Karpas-422 (cell line): ENCODE measurements at regions not wholly inside any gene's neighbourhood (a gene's known extent, or its start where the extent isn't known, plus 50 kb on each side); places are given as distances from the start of the nearest gene placed in this dataset.

Experiments used
- DNase-seq: peaks from one replicate; pipeline ENCODE4 v3.0.0-alpha.2; 2015
- H2AFZ ChIP-seq: fragments of 200-600 bp; sonication (generic); 2 replicates; pipeline ENCODE4 v1.6.1; 2014; ENCODE audit warnings: antibody characterized with exemption, low read length, mixed read lengths
- H3K27ac ChIP-seq: fragments of 200-600 bp; sonication (generic); 2 replicates; pipeline ENCODE4 v1.5.1; 2014; ENCODE audit warnings: mild to moderate bottlenecking, low read length, moderate library complexity
- H3K27me3 ChIP-seq: fragments of 200-600 bp; sonication (generic); 2 replicates; pipeline ENCODE4 v1.6.1; 2014; ENCODE audit warnings: low read length, mixed read lengths
- H3K36me3 ChIP-seq: fragments of 200-600 bp; sonication (generic); 2 replicates; pipeline ENCODE4 v1.6.1; 2014; ENCODE audit warnings: low read length, mixed read lengths; ENCODE audit not compliant: insufficient read depth
- H3K4me1 ChIP-seq: fragments of 200-600 bp; sonication (generic); 2 replicates; pipeline ENCODE4 v1.6.1; 2014; ENCODE audit warnings: mild to moderate bottlenecking, low read length, mixed read lengths
- H3K4me2 ChIP-seq: fragments of 200-600 bp; sonication (generic); 2 replicates; pipeline ENCODE4 v1.6.1; 2014; ENCODE audit warnings: low read length, low read depth, mild to moderate bottlenecking; ENCODE audit not compliant: poor library complexity, severe bottlenecking
- H3K4me3 ChIP-seq: fragments of 200-600 bp; sonication (generic); 2 replicates; pipeline ENCODE4 v1.5.1; 2014; ENCODE audit warnings: mild to moderate bottlenecking, antibody characterized with exemption, low read length, mixed read lengths
- H3K79me2 ChIP-seq: fragments of 200-600 bp; sonication (generic); 2 replicates; pipeline ENCODE4 v1.6.1; 2014; ENCODE audit warnings: mild to moderate bottlenecking, low read length, mixed read lengths
- H3K9ac ChIP-seq: fragments of 200-600 bp; sonication (generic); 2 replicates; pipeline ENCODE4 v1.6.0; 2014; ENCODE audit warnings: low read length
- H3K9me2 ChIP-seq: fragments of 200-600 bp; sonication (generic), shearing (Covaris generic); replicated peaks from 2 replicates; pipeline ENCODE4 v1.6.0; 2014; ENCODE audit warnings: mild to moderate bottlenecking, low read length, moderate library complexity; ENCODE audit not compliant: insufficient read depth
- H3K9me3 ChIP-seq: fragments of 300-700, 200-600 bp; sonication (generic); 2 replicates; pipeline ENCODE4 v1.6.1; 2014; ENCODE audit warnings: low read length, mixed read lengths
- H4K20me1 ChIP-seq: fragments of 200-600 bp; sonication (generic); 2 replicates; pipeline ENCODE4 v1.6.1; 2014; ENCODE audit warnings: mild to moderate bottlenecking, antibody characterized with exemption, low read length, low read depth; ENCODE audit not compliant: insufficient read depth

- H3K9ac ChIP-seq: no peak overlapping the region
- DNase-seq: no peak
- no peak overlapping the region for H3K4me2 ChIP-seq
These were observed 83.7 kb downstream of the TTC32 start for GRCh38 chr2:19818039-19818438.

GRCh38 chr2:19815746-19816145, 86.0 kb downstream of the TTC32 start:
- Histone ChIP-seq H3K9me2 (no peaks in the 10 kb centered on the region), H3K9ac (no peak overlapping the region), H3K27me3 (no peaks in the 10 kb centered on the region), H3K36me3 (no peaks in the 10 kb centered on the region), H3K9me3 (no peaks in the 10 kb centered on the region), H2AFZ (no peak overlapping the region), H3K4me3 (no peak overlapping the region), H3K4me1 (no peaks in the 10 kb centered on the region), H3K27ac (no peak overlapping the region), H3K4me2 (no peak overlapping the region), H4K20me1 (no peaks in the 10 kb centered on the region), H3K79me2 (no peaks in the 10 kb centered on the region)
- DNase-seq: no peak

More at GRCh38 chr2:19818039-19818438, 83.7 kb downstream of the TTC32 start:
- Histone ChIP-seq H3K4me1 (no peaks in the 10 kb centered on the region), H3K79me2 (no peaks in the 10 kb centered on the region), H3K27me3 (no peaks in the 10 kb centered on the region), H3K36me3 (no peaks in the 10 kb centered on the region), H3K27ac (no peak overlapping the region), H3K9me2 (no peaks in the 10 kb centered on the region), H4K20me1 (no peaks in the 10 kb centered on the region), H3K9me3 (no peaks in the 10 kb centered on the region), H2AFZ (no peak overlapping the region), H3K4me3 (no peak overlapping the region)

GRCh38 chr2:19812166-19812565, 89.6 kb downstream of the TTC32 start:
- Histone ChIP-seq H3K9ac (no peak overlapping the region), H4K20me1 (no peaks in the 10 kb centered on the region), H3K27me3 (no peaks in the 10 kb centered on the region), H3K9me2 (no peaks in the 10 kb centered on the region), H3K4me3 (no peak overlapping the region), H3K36me3 (no peaks in the 10 kb centered on the region), H3K79me2 (no peaks in the 10 kb centered on the region), H3K9me3 (no peaks in the 10 kb centered on the region), H3K4me1 (no peaks in the 10 kb centered on the region), H3K27ac (no peak overlapping the region), H3K4me2 (no peak overlapping the region), H2AFZ (no peak overlapping the region)
- DNase-seq: no peak

GRCh38 chr2:19811186-19811585, 90.6 kb downstream of the TTC32 start:
- H3K27ac ChIP-seq: no peak overlapping the region
- no peak overlapping the region for H2AFZ ChIP-seq
- H3K36me3 ChIP-seq: no peaks in the 10 kb centered on the region
- H3K79me2 ChIP-seq: no peaks in the 10 kb centered on the region
- H3K4me2 ChIP-seq: no peak overlapping the region
- DNase-seq: no peak
- no peaks in the 10 kb centered on the region for H3K4me1 ChIP-seq
- no peaks in the 10 kb centered on the region for H3K27me3 ChIP-seq
- H4K20me1 ChIP-seq: no peaks in the 10 kb centered on the region
- no peak overlapping the region for H3K4me3 ChIP-seq
- H3K9ac ChIP-seq: no peak overlapping the region
- H3K9me2 ChIP-seq: no peaks in the 10 kb centered on the region
- no peaks in the 10 kb centered on the region for H3K9me3 ChIP-seq

GRCh38 chr2:19810637-19811036, 91.1 kb downstream of the TTC32 start:
- no peak overlapping the region for H3K9ac ChIP-seq
- no peak for DNase-seq
- H3K27ac ChIP-seq: no peak overlapping the region
- H3K36me3 ChIP-seq: no peaks in the 10 kb centered on the region
- no peaks in the 10 kb centered on the region for H3K9me2 ChIP-seq
- no peaks in the 10 kb centered on the region for H3K9me3 ChIP-seq
- no peaks in the 10 kb centered on the region for H4K20me1 ChIP-seq
- no peaks in the 10 kb centered on the region for H3K4me1 ChIP-seq
- no peak overlapping the region for H3K4me2 ChIP-seq
- no peaks in the 10 kb centered on the region for H3K27me3 ChIP-seq
- H3K4me3 ChIP-seq: no peak overlapping the region
- H2AFZ ChIP-seq: no peak overlapping the region
- H3K79me2 ChIP-seq: no peaks in the 10 kb centered on the region

- no peaks in the 10 kb centered on the region for H3K9me2 ChIP-seq
- no peaks in the 10 kb centered on the region for H3K27me3 ChIP-seq
- no peak for DNase-seq
- no peaks in the 10 kb centered on the region for H3K4me1 ChIP-seq
- H3K4me3 ChIP-seq: no peak overlapping the region
- H4K20me1 ChIP-seq: no peaks in the 10 kb centered on the region
- H3K9me3 ChIP-seq: no peaks in the 10 kb centered on the region
- no peak overlapping the region for H2AFZ ChIP-seq
- no peak overlapping the region for H3K27ac ChIP-seq
- no peaks in the 10 kb centered on the region for H3K79me2 ChIP-seq
- no peaks in the 10 kb centered on the region for H3K36me3 ChIP-seq
- no peak overlapping the region for H3K9ac ChIP-seq
- no peak overlapping the region for H3K4me2 ChIP-seq
These were observed 91.6 kb downstream of the TTC32 start for GRCh38 chr2:19810148-19810547.

- Histone ChIP-seq H2AFZ (no peak overlapping the region), H3K9me3 (no peaks in the 10 kb centered on the region), H3K79me2 (no peaks in the 10 kb centered on the region), H3K27me3 (no peaks in the 10 kb centered on the region), H3K4me3 (no peak overlapping the region), H4K20me1 (no peaks in the 10 kb centered on the region), H3K27ac (no peak overlapping the region), H3K36me3 (no peaks in the 10 kb centered on the region), H3K4me1 (no peaks in the 10 kb centered on the region), H3K9ac (no peak overlapping the region), H3K4me2 (no peak overlapping the region), H3K9me2 (no peaks in the 10 kb centered on the region)
- DNase-seq: no peak
These were observed 92.6 kb downstream of the TTC32 start for GRCh38 chr2:19809206-19809605.

- H3K9me3 ChIP-seq: no peaks in the 10 kb centered on the region
- no peak overlapping the region for H3K4me3 ChIP-seq
- no peak overlapping the region for H3K4me2 ChIP-seq
- H4K20me1 ChIP-seq: no peaks in the 10 kb centered on the region
- no peaks in the 10 kb centered on the region for H3K79me2 ChIP-seq
- no peaks in the 10 kb centered on the region for H3K4me1 ChIP-seq
- H3K27me3 ChIP-seq: no peaks in the 10 kb centered on the region
- H3K27ac ChIP-seq: no peak overlapping the region
- no peaks in the 10 kb centered on the region for H3K36me3 ChIP-seq
- no peak for DNase-seq
- H3K9ac ChIP-seq: no peak overlapping the region
- H2AFZ ChIP-seq: no peak overlapping the region
- no peaks in the 10 kb centered on the region for H3K9me2 ChIP-seq
These were observed 93.9 kb downstream of the TTC32 start for GRCh38 chr2:19807866-19808265.

- Histone ChIP-seq H3K79me2 (no peaks in the 10 kb centered on the region), H4K20me1 (no peaks in the 10 kb centered on the region), H3K27me3 (no peaks in the 10 kb centered on the region), H3K9me3 (no peaks in the 10 kb centered on the region), H3K9ac (no peak overlapping the region), H3K4me1 (no peaks in the 10 kb centered on the region), H3K4me3 (no peak overlapping the region), H3K4me2 (no peak overlapping the region), H2AFZ (no peak overlapping the region), H3K9me2 (no peaks in the 10 kb centered on the region), H3K36me3 (no peaks in the 10 kb centered on the region), H3K27ac (no peak overlapping the region)
- no peak for DNase-seq
These were observed 94.4 kb downstream of the TTC32 start for GRCh38 chr2:19807346-19807745.
